PC-3 (cell line): ENCODE measurements at regions not wholly inside any gene's neighbourhood (a gene's known extent, or its start where the extent isn't known, plus 50 kb on each side); places are given as distances from the start of the nearest gene placed in this dataset.

ENCODE experiments used
- ATAC-seq: fragments of 200-7000 bp; cut with Tn5 transposase; 2 replicates; pipeline ENCODE4 v1.9.1; 2020; ENCODE audit warnings: mild to moderate bottlenecking, moderate library complexity
- BruUV-seq: library from RNA; stranded (reverse); fragments of 400-500 nt; replicated peaks from 2 replicates; lab custom pipeline; 2021; lab: Mats Ljungman, UMichigan
- CTCF ChIA-PET: fragments of 300-600 bp; sonication (Branson Sonifier 250); formaldehyde crosslinking; loops from one replicate; lab custom pipeline; 2022; ENCODE audit warnings: antibody characterized with exemption; lab: Charles Lee
- POLR2A ChIA-PET: fragments of 300-600 bp; sonication (Branson Sonifier 250); formaldehyde crosslinking; loops from one replicate; lab custom pipeline; 2022; ENCODE audit warnings: antibody characterized with exemption; ENCODE audit not compliant: unreplicated experiment; lab: Charles Lee
- DNase-seq: peaks from one replicate; pipeline ENCODE4 v3.0.0-alpha.2; 2015
- H2AFZ ChIP-seq: fragments of 300-600 bp; sonication (generic); 2 replicates; pipeline ENCODE4 v1.6.0; 2016; ENCODE audit warnings: antibody characterized with exemption, low read length
- H3F3A ChIP-seq: fragments of 300-600 bp; sonication (generic); one replicate; pipeline ENCODE4 v1.6.0; 2017; ENCODE audit warnings: antibody characterized with exemption, low read length, control low read depth, mild to moderate bottlenecking; ENCODE audit not compliant: unreplicated experiment
- H3K27ac ChIP-seq: fragments of 300-600 bp; sonication (generic); 2 replicates; pipeline ENCODE4 v1.5.1; 2016; ENCODE audit warnings: mild to moderate bottlenecking, low read length
- H3K27me3 ChIP-seq: fragments of 300-600 bp; sonication (generic); 2 replicates; pipeline ENCODE4 v1.6.1; 2016; ENCODE audit warnings: low read length, mixed read lengths
- H3K36me3 ChIP-seq: fragments of 300-600 bp; sonication (generic); 2 replicates; pipeline ENCODE4 v1.6.1; 2016; ENCODE audit warnings: low read depth, mixed run types, low read length, mixed read lengths
- H3K4me1 ChIP-seq: fragments of 300-600 bp; sonication (generic); 2 replicates; pipeline ENCODE4 v1.5.1; 2016; ENCODE audit warnings: low read length; ENCODE audit not compliant: insufficient read depth
- H3K4me2 ChIP-seq: fragments of 300-600 bp; sonication (generic); 2 replicates; pipeline ENCODE4 v1.6.0; 2016; ENCODE audit warnings: low read length
- H3K4me3 ChIP-seq: fragments of 300-600 bp; sonication (generic); 2 replicates; pipeline ENCODE4 v1.5.1; 2016; ENCODE audit warnings: mild to moderate bottlenecking, low read length, mixed read lengths
- H3K79me2 ChIP-seq: fragments of 300-600 bp; sonication (generic); 2 replicates; pipeline ENCODE4 v1.6.1; 2017; ENCODE audit warnings: low read length, mixed read lengths
- H3K9ac ChIP-seq: fragments of 300-600 bp; sonication (generic); 2 replicates; pipeline ENCODE4 v1.6.0; 2016; ENCODE audit warnings: mild to moderate bottlenecking, low read length
- H3K9me2 ChIP-seq: fragments of 300-600 bp; sonication (generic); replicated peaks from 2 replicates; pipeline ENCODE4 v1.6.1; 2016; ENCODE audit warnings: mixed run types, low read length, mixed read lengths
- H3K9me3 ChIP-seq: fragments of 300-600 bp; sonication (generic); 2 replicates; pipeline ENCODE4 v1.6.1; 2016; ENCODE audit warnings: low read length, mixed read lengths
- H4K20me1 ChIP-seq: fragments of 300-600 bp; sonication (generic); 2 replicates; pipeline ENCODE4 v1.6.1; 2016; ENCODE audit warnings: low read length, mixed read lengths
- CTCF ChIP-seq: fragments of 300-600 bp; sonication (generic); conservative IDR thresholded peaks from 2 replicates; pipeline ENCODE4 v1.5.1; 2017; ENCODE audit warnings: antibody characterized with exemption, low read depth, mild to moderate bottlenecking, low read length
- EZH2 ChIP-seq: fragments of 300-600 bp; sonication (generic); IDR thresholded peaks from one replicate; pipeline ENCODE4 v1.6.1; 2017; ENCODE audit warnings: antibody characterized with exemption, mild to moderate bottlenecking, low read length; ENCODE audit not compliant: unreplicated experiment
- EZH2phosphoT487 ChIP-seq: fragments of 300-600 bp; sonication (generic); IDR thresholded peaks from 2 replicates; pipeline ENCODE4 v1.6.1; 2018; ENCODE audit warnings: mild to moderate bottlenecking, antibody characterized with exemption, low read length, borderline replicate concordance
- intact Hi-C: fragments of 100-400 bp; cut with micrococcal nuclease; formaldehyde crosslinking; loops from 2 replicates; pipeline ENCODE4 v1.9.0; 2023

- CTCF ChIA-PET, result no interaction called here
- no peak for TF ChIP-seq EZH2phosphoT487
- no peak for TF ChIP-seq EZH2
- no peak for TF ChIP-seq CTCF
- H3K79me2 ChIP-seq, result no peaks in the 10 kb centered on the region
- POLR2A ChIA-PET, result no interaction called here
- H3K27me3 ChIP-seq, result no peaks in the 10 kb centered on the region
- H3K4me2 ChIP-seq, result no peak overlapping the region
- no peak overlapping the region for H3K4me3 ChIP-seq
- H3K27ac ChIP-seq, result no peak overlapping the region
- no peak overlapping the region for H3K9ac ChIP-seq
- no TSS peak for BruUV-seq
- intact Hi-C loops, result no loop called here
- no peak overlapping the region for H2AFZ ChIP-seq
- DNase-seq (no peak), ATAC-seq (no peak)
- H3K9me3 ChIP-seq, result no peaks in the 10 kb centered on the region
- H3K9me2 ChIP-seq, result no peaks in the 10 kb centered on the region
- H3K36me3 ChIP-seq, result no peaks in the 10 kb centered on the region
- no peaks in the 10 kb centered on the region for H4K20me1 ChIP-seq
- H3F3A ChIP-seq, result no peaks in the 10 kb centered on the region
- no peaks in the 10 kb centered on the region for H3K4me1 ChIP-seq
These were observed 1497.9 kb downstream of the MAT2B start for GRCh38 chr5:165003283-165003682.

DNA sequence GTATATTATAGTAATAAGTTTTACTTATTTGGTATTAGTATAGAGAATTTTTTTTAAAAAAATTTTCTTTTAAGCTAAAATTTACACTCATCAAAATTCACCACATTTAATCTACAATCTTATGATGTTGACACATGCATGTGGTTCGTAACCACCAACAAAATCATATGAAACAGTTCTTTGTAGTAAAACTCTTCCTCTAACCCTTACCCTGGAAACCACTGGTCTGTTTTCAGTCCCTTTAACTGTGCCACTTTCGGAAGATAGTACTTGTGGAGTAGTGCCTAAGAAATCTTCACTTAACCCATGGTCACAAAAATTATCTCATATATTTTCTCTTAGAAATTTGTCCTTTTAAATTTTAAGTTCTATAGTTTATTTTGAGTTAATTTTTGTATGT, 1498.8 kb downstream of the MAT2B start:
- intact Hi-C loops, result no loop called here
- no peaks in the 10 kb centered on the region for H3K9me3 ChIP-seq
- no peaks in the 10 kb centered on the region for H3K27me3 ChIP-seq
- DNase-seq, result no peak
- no peak overlapping the region for H3K9ac ChIP-seq
- H4K20me1 ChIP-seq, result no peaks in the 10 kb centered on the region
- H3K4me3 ChIP-seq, result no peak overlapping the region
- H3K79me2 ChIP-seq, result no peaks in the 10 kb centered on the region
- no peaks in the 10 kb centered on the region for H3K9me2 ChIP-seq
- H3K36me3 ChIP-seq, result no peaks in the 10 kb centered on the region
- no peak for ATAC-seq
- H3F3A ChIP-seq, result no peaks in the 10 kb centered on the region
- CTCF ChIA-PET, result no interaction called here
- H3K4me2 ChIP-seq, result no peak overlapping the region
- BruUV-seq, result no TSS peak
- POLR2A ChIA-PET, result no interaction called here
- no peak overlapping the region for H2AFZ ChIP-seq
- no peak overlapping the region for H3K27ac ChIP-seq
- TF ChIP-seq EZH2phosphoT487 (no peak), CTCF (no peak), EZH2 (no peak)
- H3K4me1 ChIP-seq, result no peaks in the 10 kb centered on the region

GRCh38 chr5:165014439-165014838, 1509.0 kb downstream of the MAT2B start:
- Histone ChIP-seq H3K9me3 (no peaks in the 10 kb centered on the region), H3K4me3 (no peak overlapping the region), H3K4me1 (no peaks in the 10 kb centered on the region), H2AFZ (no peak overlapping the region), H3K4me2 (no peak overlapping the region), H3F3A (no peaks in the 10 kb centered on the region), H3K79me2 (no peaks in the 10 kb centered on the region), H4K20me1 (no peaks in the 10 kb centered on the region), H3K27ac (no peak overlapping the region), H3K9ac (no peak overlapping the region), H3K27me3 (no peaks in the 10 kb centered on the region), H3K9me2 (no peaks in the 10 kb centered on the region), H3K36me3 (no peaks in the 10 kb centered on the region)
- ATAC-seq (no peak), DNase-seq (no peak)
- TF ChIP-seq EZH2, result no peak
- no peak for TF ChIP-seq CTCF
- no peak for TF ChIP-seq EZH2phosphoT487
- intact Hi-C loops, result no loop called here
- ChIA-PET POLR2A (no interaction called here), CTCF (no interaction called here)
- BruUV-seq, result no TSS peak
